Upper lobe of left lung (tissue), 6 donors: ENCODE measurements at regions not wholly inside any gene's neighbourhood (a gene's known extent, or its start where the extent isn't known, plus 50 kb on each side); places are given as distances from the start of the nearest gene placed in this dataset.

ENCODE experiments used
- ATAC-seq, 2 donors: fragments of 200-7000 bp; cut with Tn5 transposase; one replicate each; pipeline ENCODE4 v1.9.1; 2022; ENCODE audit warnings: mild to moderate bottlenecking in 2 of 2, moderate library complexity in 2 of 2; ENCODE audit not compliant: low FRiP score in 2 of 2
- DNase-seq, 2 donors: peaks; one replicate each; pipeline ENCODE4 v3.0.0-alpha.2; 2019 to 2020
- H3K27ac ChIP-seq, 4 donors: fragments of 200-600 bp; sonication (generic); one replicate each; pipeline ENCODE4 v1.5.1; 2016 to 2019
- H3K27me3 ChIP-seq, 4 donors: fragments of 200-600 bp; sonication (generic); one replicate each; pipeline ENCODE4 v1.5.1; 2017 to 2019
- H3K36me3 ChIP-seq, 4 donors: fragments of 200-600 bp; sonication (generic); one replicate each; pipeline ENCODE4 v1.5.1; 2016 to 2019
- H3K4me1 ChIP-seq, 4 donors: fragments of 200-600 bp; sonication (generic); one replicate each; pipeline ENCODE4 v1.5.1; 2018 to 2019
- H3K4me3 ChIP-seq, 4 donors: fragments of 200-600 bp; sonication (generic); one replicate each; pipeline ENCODE4 v1.5.1; 2017 to 2019; ENCODE audit warnings: mild to moderate bottlenecking in 2 of 4, moderate library complexity in 1 of 4
- H3K9me3 ChIP-seq, 4 donors: fragments of 200-600 bp; sonication (generic); one replicate each; pipeline ENCODE4 v1.5.1; 2018 to 2019
- CTCF ChIP-seq, 6 experiments: fragments of 450-650 bp in 4 of 6; fragments of 200-600 bp in 2 of 6; sonication (generic) in 2 of 6; IDR thresholded peaks; one replicate each; pipeline ENCODE4 v1.5.1; 2016 to 2019; ENCODE audit warnings: antibody characterized with exemption in 6 of 6
- EP300 ChIP-seq, 4 donors: sonication (generic); formaldehyde crosslinking; IDR thresholded peaks; one replicate each; pipeline ENCODE4 v1.5.1; 2017; ENCODE audit warnings: antibody characterized with exemption in 4 of 4, control low read depth in 2 of 4
- POLR2A ChIP-seq, 4 donors: fragments of 450-650 bp; IDR thresholded peaks; one replicate each; pipeline ENCODE4 v1.5.1; 2016 to 2017; ENCODE audit warnings: antibody characterized with exemption in 4 of 4, mild to moderate bottlenecking in 2 of 4
- POLR2AphosphoS5 ChIP-seq, 2 donors: sonication (generic); formaldehyde crosslinking; IDR thresholded peaks; one replicate each; pipeline ENCODE4 v1.5.1; 2017; ENCODE audit warnings: antibody characterized with exemption in 2 of 2
- WGBS, 2 donors: methylation state at CpG; one replicate each; pipeline ENCODE4 v1.1.5; 2017 to 2018; 5-methylcytosine and 5-hydroxymethylcytosine counted together
- donor health status: DM: no; HTN: no; CAD: no; lungs with moderate emphysema.
- donor health status: DM: no; HTN: yes; CAD: no; lungs with severe emphysema.

GRCh38 chr3:43892061-43892460 is 201.3 kb downstream of the ABHD5 start:
- H3K4me3 ChIP-seq = no peak overlapping the region
- H3K27me3 ChIP-seq = peaks cover 0 to 6% (median 0%) of the 10 kb centered on the region in 4 donors
- H3K4me1 ChIP-seq = peaks cover 11 to 14% (median 12%) of the 10 kb centered on the region in 4 donors
- no peaks in the 10 kb centered on the region for H3K9me3 ChIP-seq
- WGBS, 2 donors = 65 to 75% methylated on average over 6 of the region's 6 CpGs
- no peak for TF ChIP-seq POLR2A (IDR thresholded peaks at IDR 0.05)
- H3K27ac ChIP-seq = no peak overlapping the region
- no peak for DNase-seq
- H3K36me3 ChIP-seq = no peaks in the 10 kb centered on the region
- no peak for ATAC-seq

GRCh38 chr3:43892526-43892925 is 201.8 kb downstream of the ABHD5 start:
- no peaks in the 10 kb centered on the region for H3K9me3 ChIP-seq
- no peak for ATAC-seq
- H3K4me3 ChIP-seq = no peak overlapping the region
- H3K36me3 ChIP-seq = no peaks in the 10 kb centered on the region
- H3K27me3 ChIP-seq = peaks cover 0 to 6% (median 0%) of the 10 kb centered on the region in 4 donors
- WGBS, 2 donors = 23 to 25% methylated on average over 7 of the region's 7 CpGs
- H3K27ac ChIP-seq = no peak overlapping the region
- TF ChIP-seq POLR2AphosphoS5 (IDR thresholded peaks at IDR 0.05) (no peak), POLR2A (IDR thresholded peaks at IDR 0.05) (no peak), EP300 (IDR thresholded peaks at IDR 0.05) (no peak), CTCF (IDR thresholded peaks at IDR 0.05) (no peak)
- DNase-seq = no peak
- H3K4me1 ChIP-seq = peaks cover 11 to 14% (median 12%) of the 10 kb centered on the region in 4 donors

- Histone ChIP-seq H3K27ac (no peak overlapping the region), H3K27me3 (peaks cover 0 to 6% (median 0%) of the 10 kb centered on the region in 4 donors), H3K4me3 (peak overlapping the region in 3 of 4 donors; percentile 38 to 54 (median 45)), H3K4me1 (peaks cover 11 to 14% (median 12%) of the 10 kb centered on the region in 4 donors), H3K9me3 (no peaks in the 10 kb centered on the region), H3K36me3 (no peaks in the 10 kb centered on the region)
- TF ChIP-seq POLR2A (IDR thresholded peaks at IDR 0.05) (no peak), EP300 (IDR thresholded peaks at IDR 0.05) (no peak), CTCF (IDR thresholded peaks at IDR 0.05) (no peak), POLR2AphosphoS5 (IDR thresholded peaks at IDR 0.05) (no peak)
- DNase-seq = no peak
- 22 to 27% methylated on average over 7 to 14 of the region's 14 CpGs for WGBS, 2 donors
- no peak for ATAC-seq
Observed at GRCh38 chr3:43893727-43894126, 203.0 kb downstream of the ABHD5 start.

- Histone ChIP-seq H3K27me3 (peaks cover 0 to 6% (median 0%) of the 10 kb centered on the region in 4 donors), H3K4me3 (peak overlapping the region in 3 of 4 donors; percentile 38 to 54 (median 45)), H3K27ac (no peak overlapping the region), H3K9me3 (no peaks in the 10 kb centered on the region), H3K36me3 (no peaks in the 10 kb centered on the region), H3K4me1 (peaks cover 11 to 14% (median 12%) of the 10 kb centered on the region in 4 donors)
- DNase-seq (peak in 1 of 2 donors; percentile 92), ATAC-seq (peak; percentile 71 to 88)
- TF ChIP-seq CTCF (IDR thresholded peaks at IDR 0.05) (no peak), POLR2AphosphoS5 (IDR thresholded peaks at IDR 0.05) (no peak), EP300 (IDR thresholded peaks at IDR 0.05) (no peak), POLR2A (IDR thresholded peaks at IDR 0.05) (no peak)
- WGBS, 2 donors = 12 to 27% methylated on average over 16 to 63 of the region's 63 CpGs
Observed at GRCh38 chr3:43894176-43895049, 203.7 kb downstream of the ABHD5 start.

- Histone ChIP-seq H3K27ac (no peak overlapping the region), H3K4me1 (peaks cover 11 to 14% (median 12%) of the 10 kb centered on the region in 4 donors), H3K9me3 (peaks cover 0 to 2% (median 0%) of the 10 kb centered on the region in 4 donors), H3K4me3 (no peak overlapping the region), H3K36me3 (no peaks in the 10 kb centered on the region), H3K27me3 (peaks cover 0 to 6% (median 0%) of the 10 kb centered on the region in 4 donors)
- ATAC-seq (no peak), DNase-seq (no peak)
- no peak for TF ChIP-seq CTCF (IDR thresholded peaks at IDR 0.05)
- no peak for TF ChIP-seq POLR2A (IDR thresholded peaks at IDR 0.05)
- no peak for TF ChIP-seq EP300 (IDR thresholded peaks at IDR 0.05)
- TF ChIP-seq POLR2AphosphoS5 (IDR thresholded peaks at IDR 0.05) = no peak
- WGBS, 2 donors = 62 to 65% methylated on average over 4 of the region's 4 CpGs
Observed at GRCh38 chr3:43895573-43895972, 204.8 kb downstream of the ABHD5 start.
